Activated B cell treated with CpG ODN at 0.5 μM for 24 hours (primary cell): ENCODE measurements at regions not wholly inside any gene's neighbourhood (a gene's known extent, or its start where the extent isn't known, plus 50 kb on each side); places are given as distances from the start of the nearest gene placed in this dataset.

Experiments used
- ATAC-seq: fragments of 200-7000 bp; cut with Tn5 transposase; one replicate; pipeline ENCODE4 v1.10.0; 2021; ENCODE audit warnings: low read depth, mild to moderate bottlenecking, moderate library complexity
- CTCF ChIA-PET: fragments of 350-600 bp; sonication (Branson Sonifier 250); formaldehyde crosslinking; loops from one replicate; lab custom pipeline; 2021; ENCODE audit warnings: antibody characterized with exemption; lab: Charles Lee
- POLR2A ChIA-PET: fragments of 350-600 bp; sonication (Branson Sonifier 250); formaldehyde crosslinking; loops from one replicate; lab custom pipeline; 2021; ENCODE audit warnings: antibody characterized with exemption; lab: Charles Lee
- DNase-seq: peaks from one replicate; pipeline ENCODE4 v3.0.0; 2022
- H3K27ac Mint-ChIP-seq: one replicate; pipeline ENCODE4 v1.8.0; 2020; ENCODE audit warnings: mixed read lengths
- H3K27me3 Mint-ChIP-seq: one replicate; pipeline ENCODE4 v1.8.0; 2021; ENCODE audit warnings: mixed read lengths
- H3K36me3 Mint-ChIP-seq: one replicate; pipeline ENCODE4 v1.8.0; 2021; ENCODE audit warnings: low read depth, mixed read lengths
- H3K4me1 Mint-ChIP-seq: one replicate; pipeline ENCODE4 v1.8.0; 2021; ENCODE audit warnings: mixed read lengths
- H3K4me3 Mint-ChIP-seq: one replicate; pipeline ENCODE4 v1.8.0; 2020; ENCODE audit warnings: mild to moderate bottlenecking, mixed read lengths
- H3K9me3 Mint-ChIP-seq: one replicate; pipeline ENCODE4 v1.8.0; 2020; ENCODE audit warnings: mixed read lengths
- CTCF ChIP-seq: fragments of 200-600 bp; IDR thresholded peaks from one replicate; pipeline ENCODE4 v1.8.0; 2022; ENCODE audit warnings: antibody characterized with exemption, mild to moderate bottlenecking
- intact Hi-C: fragments of 100-400 bp; cut with micrococcal nuclease; formaldehyde crosslinking; loops from one replicate; pipeline ENCODE4 v1.15.1; 2024

- H3K27ac Mint-ChIP-seq, result no peak overlapping the region
- no peaks in the 10 kb centered on the region for H3K9me3 Mint-ChIP-seq
- H3K4me3 Mint-ChIP-seq, result no peak overlapping the region
- intact Hi-C loops, result no loop called here
- CTCF ChIA-PET, result no interaction called here
- no peaks in the 10 kb centered on the region for H3K36me3 Mint-ChIP-seq
- no peaks in the 10 kb centered on the region for H3K4me1 Mint-ChIP-seq
- H3K27me3 Mint-ChIP-seq, result peaks cover 5% of the 10 kb centered on the region
- DNase-seq, result no peak
- ATAC-seq, result no peak
- TF ChIP-seq CTCF, result no peak
- POLR2A ChIA-PET, result no interaction called here
Observed at GRCh38 chr5:175211956-175212756, 231.8 kb downstream of the DRD1 start.

- ATAC-seq, result no peak
- no peak for TF ChIP-seq CTCF
- intact Hi-C loops, result no loop called here
- Mint-ChIP-seq H3K4me1 (no peaks in the 10 kb centered on the region), H3K27me3 (no peaks in the 10 kb centered on the region), H3K36me3 (no peaks in the 10 kb centered on the region), H3K4me3 (no peak overlapping the region), H3K9me3 (no peaks in the 10 kb centered on the region), H3K27ac (no peak overlapping the region)
- no peak for DNase-seq
- ChIA-PET CTCF (no interaction called here), POLR2A (interaction anchor here (0.6 kb wide), 1 partner anchor 12 kb away, joined by 4 read pairs; no protein-coding TSS in a partner anchor)
Observed at GRCh38 chr5:175207321-175208040, 236.5 kb downstream of the DRD1 start.

DNA sequence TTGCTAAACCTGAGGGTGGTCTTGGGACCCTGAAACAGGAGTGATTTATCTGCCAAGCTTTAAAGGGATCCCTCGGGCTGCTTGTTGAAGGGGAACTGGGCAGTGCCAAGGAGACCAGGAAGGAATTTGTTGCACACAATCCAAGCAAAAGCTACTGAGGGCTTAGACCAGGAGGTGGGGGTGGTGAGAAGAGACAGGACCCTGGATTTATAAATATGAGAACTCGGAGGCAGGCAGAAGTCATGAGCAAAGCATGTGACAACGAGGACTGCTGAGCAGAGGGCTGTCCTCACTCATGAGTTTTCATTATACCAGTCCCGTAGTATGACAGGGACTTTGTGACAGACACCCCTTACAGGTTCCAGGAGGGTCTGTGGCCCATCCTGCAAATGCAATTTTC lies 237.3 kb downstream of the DRD1 start:
- no peaks in the 10 kb centered on the region for H3K36me3 Mint-ChIP-seq
- intact Hi-C loops, result no loop called here
- POLR2A ChIA-PET, result no interaction called here
- H3K9me3 Mint-ChIP-seq, result no peaks in the 10 kb centered on the region
- ATAC-seq (no peak), DNase-seq (no peak)
- H3K4me1 Mint-ChIP-seq, result no peaks in the 10 kb centered on the region
- H3K27ac Mint-ChIP-seq, result no peak overlapping the region
- TF ChIP-seq CTCF, result no peak
- CTCF ChIA-PET, result no interaction called here
- H3K4me3 Mint-ChIP-seq, result no peak overlapping the region
- no peaks in the 10 kb centered on the region for H3K27me3 Mint-ChIP-seq

DNA sequence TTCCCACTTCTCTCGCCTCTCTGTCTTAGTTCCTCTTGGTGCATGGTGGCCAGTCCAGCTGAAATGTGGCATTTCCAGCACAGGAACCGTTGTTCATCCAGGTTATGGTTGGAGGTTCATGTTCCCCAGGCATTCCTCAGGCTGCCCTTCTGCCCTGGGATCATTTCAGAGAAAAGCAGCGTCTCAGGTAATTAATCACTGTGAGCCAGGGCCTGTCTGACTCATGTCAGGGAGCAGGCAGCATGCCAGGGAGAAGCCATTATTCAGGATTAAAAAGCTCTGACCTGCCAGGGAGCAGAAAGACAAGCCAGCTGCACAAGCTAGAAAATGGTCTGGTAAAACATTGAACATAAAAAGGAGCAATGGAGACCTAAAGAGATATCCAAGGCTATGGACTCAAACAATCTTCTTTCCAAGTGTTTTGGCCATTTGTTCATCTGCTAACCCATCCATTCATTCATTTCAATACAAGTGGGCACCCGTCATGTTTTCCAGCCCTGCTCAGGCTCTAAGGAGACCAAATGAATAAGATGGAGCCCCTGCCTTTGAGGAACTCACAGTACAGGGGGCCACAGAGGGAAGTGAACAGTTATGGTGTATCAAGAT lies 241.4 kb downstream of the DRD1 start:
- no peak for DNase-seq
- no peak overlapping the region for H3K4me3 Mint-ChIP-seq
- intact Hi-C loops, result no loop called here
- ChIA-PET CTCF (no interaction called here), POLR2A (no interaction called here)
- no peaks in the 10 kb centered on the region for H3K27me3 Mint-ChIP-seq
- no peaks in the 10 kb centered on the region for H3K9me3 Mint-ChIP-seq
- no peaks in the 10 kb centered on the region for H3K36me3 Mint-ChIP-seq
- no peaks in the 10 kb centered on the region for H3K4me1 Mint-ChIP-seq
- H3K27ac Mint-ChIP-seq, result no peak overlapping the region
- no peak for TF ChIP-seq CTCF
- no peak for ATAC-seq

DNA sequence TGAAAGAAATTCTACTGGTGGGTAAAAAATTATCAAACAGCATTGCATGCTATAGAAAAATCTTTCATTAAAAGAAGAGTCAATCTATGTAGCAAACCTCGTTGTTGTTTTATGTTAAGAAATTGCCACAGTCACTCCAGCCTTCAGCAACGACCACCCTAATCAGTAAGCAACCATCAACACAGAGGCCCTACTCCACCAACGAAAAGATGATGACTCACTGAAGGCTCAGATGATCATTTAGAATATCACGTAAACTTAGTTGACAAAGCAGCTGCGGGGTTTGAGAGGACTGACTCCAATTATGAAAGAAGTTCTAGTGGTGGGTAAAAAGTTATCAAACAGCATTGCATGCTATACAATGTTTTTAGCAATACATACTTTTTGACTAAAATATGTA lies 242.6 kb downstream of the DRD1 start:
- POLR2A ChIA-PET, result no interaction called here
- intact Hi-C loops, result no loop called here

More for the DNA sequence above, 242.6 kb downstream of the DRD1 start:
- TF ChIP-seq CTCF, result no peak
- no peaks in the 10 kb centered on the region for H3K36me3 Mint-ChIP-seq
- ATAC-seq (no peak), DNase-seq (no peak)
- no peak overlapping the region for H3K27ac Mint-ChIP-seq
- no peaks in the 10 kb centered on the region for H3K9me3 Mint-ChIP-seq
- no peak overlapping the region for H3K4me3 Mint-ChIP-seq
- CTCF ChIA-PET, result no interaction called here
- H3K4me1 Mint-ChIP-seq, result no peaks in the 10 kb centered on the region
- H3K27me3 Mint-ChIP-seq, result no peaks in the 10 kb centered on the region
